HG02623 (cell line): ENCODE measurements at regions not wholly inside any gene's neighbourhood (a gene's known extent, or its start where the extent isn't known, plus 50 kb on each side); places are given as distances from the start of the nearest gene placed in this dataset.

Source experiments
- ATAC-seq: cut with Tn5 transposase; IDR thresholded peaks from one replicate; pipeline ENCODE4 v1.9.1; 2021; ENCODE audit warnings: moderate library complexity; ENCODE audit not compliant: unreplicated experiment

DNA sequence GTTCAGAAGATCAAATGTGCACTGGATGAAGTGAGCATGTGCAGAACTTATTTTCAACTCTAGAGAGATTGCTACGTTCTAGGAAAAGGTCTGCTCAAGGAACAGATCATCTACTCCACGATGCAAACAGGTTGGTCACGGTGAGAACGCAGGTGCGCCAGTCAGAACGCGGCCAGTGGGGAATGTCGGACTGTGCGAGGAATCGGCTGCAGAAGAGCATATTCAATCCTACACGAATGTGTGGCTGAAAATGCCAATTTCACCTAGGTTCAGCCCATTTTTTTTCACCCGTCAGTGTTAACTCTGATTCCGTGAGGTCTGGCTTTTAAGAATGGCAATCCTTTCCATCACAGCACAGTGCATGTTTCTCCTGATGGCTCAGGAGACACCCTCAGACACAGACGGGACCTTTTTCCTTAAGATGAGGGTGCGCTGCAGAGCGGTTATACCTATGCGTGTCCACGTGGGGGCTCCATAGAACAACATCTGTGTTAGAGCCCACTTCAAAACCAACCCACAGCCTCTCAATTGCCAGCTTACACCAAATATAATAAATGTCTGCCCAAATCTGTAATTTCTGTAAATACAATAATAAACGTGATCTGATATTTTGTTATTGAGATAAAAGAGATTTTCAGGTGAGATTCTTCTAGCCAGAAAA lies 250.4 kb downstream of the FOXA2 start:
- peak; percentile 92 for ATAC-seq

DNA sequence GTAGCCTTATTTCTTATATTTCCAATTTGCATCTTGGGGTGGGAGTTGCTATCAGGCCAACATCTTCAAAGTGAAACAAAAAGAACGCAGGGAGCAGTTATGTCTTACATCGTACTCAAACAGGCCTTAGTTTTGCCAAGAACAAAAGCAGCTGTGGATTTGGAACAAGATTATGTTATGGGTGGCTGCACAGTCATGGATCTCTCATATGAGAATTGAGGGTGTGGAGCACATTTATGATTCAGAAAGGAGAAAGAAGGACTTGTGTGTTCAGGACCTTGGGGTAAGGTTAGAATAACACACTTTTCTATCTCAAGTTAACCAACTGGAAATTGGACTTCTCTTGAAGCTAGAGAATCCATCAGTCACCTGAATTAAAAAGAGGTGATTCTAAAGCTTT lies 259.9 kb downstream of the FOXA2 start:
- no peak for ATAC-seq

DNA sequence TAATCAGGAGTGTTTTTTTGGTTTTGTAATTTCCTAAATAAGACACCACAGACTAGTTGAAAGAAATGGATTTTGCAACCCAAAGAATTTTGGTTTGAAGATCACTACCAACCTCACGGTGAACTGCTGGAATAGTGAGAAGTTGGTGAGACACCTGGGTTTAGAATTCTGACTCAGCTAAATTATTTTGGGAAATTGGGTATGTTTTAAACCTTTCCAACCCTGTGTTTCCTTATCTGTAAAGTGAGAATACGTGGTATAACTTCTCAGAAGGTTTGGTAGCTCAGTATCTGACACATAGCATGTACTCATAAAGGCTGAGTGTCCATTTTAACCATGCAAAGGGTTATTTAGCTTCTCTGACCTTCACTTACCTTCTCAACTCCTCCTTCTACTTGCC lies 261.9 kb downstream of the FOXA2 start:
- no peak for ATAC-seq

DNA sequence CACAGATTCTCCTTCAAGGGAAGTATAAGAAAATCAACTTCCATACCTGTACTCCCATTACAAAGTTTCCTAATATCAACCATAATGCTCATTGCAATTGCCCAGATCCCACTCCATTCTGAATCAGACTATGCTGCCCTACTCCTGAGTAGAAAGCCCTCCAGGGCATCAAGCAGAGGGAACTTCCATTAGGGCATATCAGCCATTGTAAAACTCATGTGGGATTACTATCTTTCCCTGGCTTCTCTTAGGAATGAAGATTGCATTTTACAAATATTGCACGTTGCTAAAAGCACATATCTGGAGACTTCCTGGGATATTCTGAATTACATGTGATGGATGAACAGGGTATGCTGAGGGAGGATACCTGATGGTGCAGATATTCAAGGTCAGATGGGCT lies 263.2 kb downstream of the FOXA2 start:
- ATAC-seq, result no peak

DNA sequence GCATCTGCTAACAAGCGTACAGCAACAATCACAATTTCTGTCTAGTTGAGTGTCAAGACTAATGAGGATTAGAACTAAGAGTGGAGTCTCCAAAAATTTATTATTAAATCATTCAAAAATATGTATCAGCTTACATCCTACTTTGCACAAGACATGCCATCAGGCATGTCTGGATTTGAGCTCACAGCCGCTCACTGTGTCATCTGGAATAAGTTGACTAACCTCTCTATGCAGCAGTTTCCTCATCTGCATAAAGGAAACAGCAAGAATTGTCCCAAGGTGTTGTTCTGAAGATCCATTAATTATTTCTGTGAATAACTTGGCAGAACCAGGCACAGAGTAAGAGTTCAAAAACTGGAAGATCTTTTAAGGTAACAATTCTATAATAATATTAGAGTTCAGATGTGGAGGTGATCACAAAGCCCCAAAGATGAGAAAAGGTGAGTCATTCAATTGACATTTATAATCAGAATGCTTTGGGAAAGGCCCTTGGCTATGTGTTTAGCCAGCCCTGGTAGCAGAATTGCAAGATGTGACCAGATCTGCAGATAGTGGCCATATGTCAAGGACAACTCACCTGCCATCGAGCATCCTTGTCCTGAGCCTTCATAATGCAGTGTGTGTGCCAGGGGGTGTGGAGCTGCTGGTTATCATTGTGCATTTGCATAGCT lies 264.0 kb downstream of the FOXA2 start:
- ATAC-seq, result no peak

DNA sequence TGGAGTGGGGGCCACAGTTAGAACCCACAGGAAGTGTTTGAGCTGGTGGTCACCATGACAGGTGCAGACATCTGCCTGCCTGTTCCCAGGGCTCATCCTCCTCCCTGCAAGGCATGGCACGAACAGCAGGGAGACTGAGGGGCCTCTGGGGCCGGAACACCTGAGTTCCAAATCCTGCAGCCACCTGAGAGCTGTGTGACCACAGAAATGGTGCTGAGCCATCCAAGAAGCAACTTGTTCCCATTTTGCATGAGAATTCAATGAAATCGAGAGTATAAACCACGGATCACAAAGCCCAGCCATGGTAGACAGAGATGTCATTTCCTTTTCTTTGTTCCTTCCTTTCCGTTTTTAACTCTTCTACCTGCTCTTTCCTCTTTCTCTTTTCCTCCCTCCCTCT lies 268.6 kb downstream of the FOXA2 start:
- ATAC-seq, result no peak

DNA sequence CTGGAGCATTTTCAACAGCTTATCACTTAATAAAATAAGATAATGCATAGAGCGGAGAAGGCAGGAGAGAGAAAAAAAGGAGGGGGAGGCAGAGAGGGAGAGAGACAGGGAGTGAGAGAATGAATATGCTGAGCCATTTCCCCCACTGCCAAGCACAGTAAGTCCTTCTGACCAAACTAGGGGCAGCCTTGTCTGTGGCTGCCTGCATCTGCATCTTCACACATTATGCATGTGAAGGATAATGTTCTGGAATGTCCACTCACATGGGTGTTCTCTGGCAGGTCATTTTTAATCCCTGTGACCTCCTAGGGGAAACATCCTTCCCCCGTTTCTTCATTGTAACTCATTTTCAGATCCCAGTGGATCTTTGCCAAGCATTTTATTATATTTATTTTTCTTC lies 269.3 kb downstream of the FOXA2 start:
- ATAC-seq, result no peak

DNA sequence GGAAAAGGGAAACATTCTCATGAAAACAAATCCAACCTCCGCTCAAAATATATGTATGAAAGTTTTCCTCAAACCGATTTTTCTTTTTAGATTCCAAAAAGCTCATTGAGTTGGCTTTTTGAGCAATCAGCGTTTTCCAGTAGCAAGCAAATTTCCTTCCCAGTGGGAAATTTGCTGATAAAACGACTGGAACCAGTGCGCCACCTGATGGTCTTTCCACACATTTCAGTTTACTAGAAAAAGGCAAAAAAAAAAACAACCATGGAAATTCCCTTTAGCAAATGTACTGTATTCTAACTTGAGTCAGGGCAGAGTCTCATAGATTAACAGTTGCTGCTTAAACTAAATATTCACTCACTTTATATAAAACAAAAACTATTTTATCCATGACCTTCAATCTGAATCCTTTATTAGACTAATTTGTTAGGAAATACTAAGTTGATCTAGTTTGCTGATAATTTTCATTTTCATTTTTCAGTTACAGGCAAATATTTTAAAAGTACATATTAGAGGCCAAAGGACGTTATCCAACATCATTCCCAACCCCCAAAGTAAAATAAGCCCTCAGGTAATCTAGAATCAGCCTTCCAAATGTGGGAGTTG lies 271.5 kb downstream of the FOXA2 start:
- no peak for ATAC-seq

DNA sequence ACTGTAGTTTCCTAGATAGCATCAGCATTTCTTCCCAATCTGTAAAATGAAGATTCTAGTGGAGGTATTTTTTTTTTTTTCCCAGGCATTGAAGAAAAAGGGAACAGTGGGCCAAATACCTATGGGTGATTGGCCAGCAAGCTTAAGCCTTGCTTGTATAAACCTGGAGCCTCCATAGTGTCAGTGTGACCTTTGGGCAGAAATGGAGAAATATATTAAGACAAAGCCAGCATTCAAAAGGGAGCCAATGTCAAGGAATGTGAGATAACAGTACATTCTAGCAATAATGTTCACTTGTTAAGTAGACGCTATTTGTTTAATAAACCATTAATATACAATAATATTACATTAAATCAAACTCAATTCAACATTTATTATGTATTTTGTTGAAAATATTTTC lies 275.4 kb downstream of the FOXA2 start:
- ATAC-seq, result no peak

DNA sequence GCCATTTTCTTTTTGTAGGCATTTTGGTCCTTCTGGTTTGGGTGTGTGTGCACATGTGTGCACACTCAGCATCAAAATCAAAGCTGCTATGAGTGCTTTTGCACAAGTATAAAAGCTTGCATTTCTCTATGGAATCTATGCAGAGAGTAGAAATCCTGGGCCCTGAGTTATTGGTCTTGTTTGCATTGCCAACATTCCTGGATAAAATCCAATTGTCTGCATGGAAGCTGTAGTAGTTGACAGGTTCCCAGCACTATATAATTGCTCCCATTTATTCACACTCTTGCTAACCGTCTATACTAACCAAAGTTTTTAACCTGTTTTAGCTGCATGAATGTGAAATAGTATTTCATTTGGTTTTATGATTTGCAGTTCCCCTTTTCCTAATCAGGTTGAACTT lies 277.0 kb downstream of the FOXA2 start:
- no peak for ATAC-seq

DNA sequence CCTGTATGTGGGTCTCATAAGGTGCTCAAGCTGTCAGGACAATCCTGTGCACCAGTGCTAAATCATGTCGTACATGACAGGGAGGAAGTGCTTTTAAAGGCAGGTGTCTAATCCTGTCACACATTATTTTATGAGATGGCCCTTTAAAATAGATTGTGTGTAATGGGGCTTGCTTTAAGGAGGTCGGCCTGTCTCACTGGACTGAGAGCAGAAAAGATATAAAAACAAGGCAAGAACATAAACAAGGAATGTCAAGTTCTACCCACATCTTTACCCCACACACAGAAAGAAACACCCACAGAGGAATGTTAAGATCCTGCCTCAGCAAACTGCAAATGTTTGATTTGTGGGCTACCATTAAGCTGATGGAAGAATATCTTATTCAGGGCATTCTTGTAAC lies 279.0 kb downstream of the FOXA2 start:
- no peak for ATAC-seq

DNA sequence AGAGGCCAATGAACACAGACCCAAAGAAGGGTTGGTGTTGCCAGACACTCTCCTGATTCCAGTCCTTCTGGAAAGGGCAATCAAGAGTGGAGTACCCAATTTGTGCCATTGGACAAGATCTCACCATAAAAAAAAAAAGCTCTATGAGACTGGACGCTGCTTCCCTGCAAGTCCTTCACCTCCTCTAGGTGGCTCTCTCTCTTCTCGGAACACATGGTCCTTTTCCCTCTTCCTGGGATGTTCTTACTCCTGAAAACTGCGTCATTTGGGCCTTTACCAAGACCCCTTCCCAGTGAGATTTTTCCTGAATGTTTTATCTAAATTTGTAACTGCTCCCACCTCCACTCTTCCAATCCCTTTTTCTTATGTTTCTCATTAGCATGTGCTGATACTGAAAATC lies 280.8 kb downstream of the FOXA2 start:
- no peak for ATAC-seq

DNA sequence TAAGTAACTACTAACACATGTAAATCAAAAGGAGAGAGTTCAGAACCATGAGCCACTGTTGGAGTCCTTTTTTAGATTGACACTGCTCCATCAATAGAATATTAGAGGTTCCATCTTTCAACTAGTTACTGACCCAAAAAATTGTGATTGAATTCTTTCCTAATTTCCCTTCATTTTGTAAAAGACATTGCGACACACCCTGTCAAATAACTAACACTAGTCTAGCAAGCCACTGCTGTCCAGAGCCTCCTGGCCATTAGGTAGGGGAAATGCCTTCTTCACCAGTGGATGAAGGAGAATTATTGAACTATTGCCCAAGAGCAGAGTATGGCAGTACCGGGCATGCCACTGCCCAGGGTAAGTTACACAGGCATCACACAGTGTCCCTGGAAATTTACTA lies 282.3 kb downstream of the FOXA2 start:
- ATAC-seq, result no peak

DNA sequence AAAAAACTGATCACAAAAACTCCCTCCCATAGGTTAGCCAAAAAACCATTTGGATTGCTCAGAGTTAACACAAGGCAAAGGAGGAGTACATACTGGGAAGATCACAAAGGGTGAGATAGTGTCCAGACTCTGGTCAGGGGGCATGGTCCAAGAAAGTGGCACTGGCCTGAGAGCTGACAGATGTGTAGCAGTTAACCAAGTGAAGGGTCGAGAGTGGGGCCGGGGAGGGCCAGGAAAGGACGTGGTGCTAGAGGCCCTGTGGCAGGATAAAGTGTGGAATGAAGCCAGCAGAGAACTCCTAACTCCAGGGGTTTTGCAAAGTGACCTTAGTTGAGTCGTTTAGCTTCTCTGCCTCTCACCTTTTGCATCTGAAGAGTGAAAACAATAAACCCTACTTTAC lies 290.5 kb downstream of the FOXA2 start:
- no peak for ATAC-seq

DNA sequence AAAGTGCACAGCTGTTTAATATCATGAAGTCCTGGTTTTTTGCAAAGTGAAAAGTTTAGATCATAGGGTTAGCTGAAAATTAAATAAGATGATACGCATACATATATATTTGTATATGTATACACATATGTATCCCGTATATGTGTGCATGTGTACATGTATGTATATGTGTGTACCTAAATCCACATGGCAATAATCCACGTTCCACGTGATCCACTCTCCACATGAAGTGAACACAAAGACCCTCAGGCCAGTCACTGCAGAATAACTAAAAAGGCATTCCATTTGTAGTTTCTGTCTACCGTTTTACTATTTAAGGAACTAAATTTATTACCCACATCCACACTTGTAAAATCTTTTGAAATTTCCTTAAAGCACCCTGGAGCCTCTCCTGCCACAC lies 294.9 kb downstream of the FOXA2 start:
- no peak for ATAC-seq

DNA sequence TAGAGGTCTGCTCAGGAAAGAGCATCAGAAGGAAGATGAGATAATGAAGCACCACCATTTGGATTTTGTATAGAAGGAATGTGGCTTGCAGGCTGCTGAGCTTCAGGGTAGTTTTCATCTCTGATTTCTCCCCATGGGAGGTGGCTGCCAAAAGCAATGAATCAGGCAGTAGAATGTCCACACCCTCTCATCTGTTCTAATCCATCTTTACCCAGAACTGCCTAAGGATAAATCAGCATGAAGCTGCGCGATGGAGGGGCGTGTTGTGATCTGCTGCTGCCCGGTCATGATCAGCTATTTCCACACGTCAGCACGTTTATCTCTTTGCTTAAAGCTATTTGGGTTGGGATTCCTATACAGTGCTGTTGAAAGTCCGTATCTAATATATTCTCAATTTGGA lies 295.4 kb downstream of the FOXA2 start:
- ATAC-seq, result no peak

DNA sequence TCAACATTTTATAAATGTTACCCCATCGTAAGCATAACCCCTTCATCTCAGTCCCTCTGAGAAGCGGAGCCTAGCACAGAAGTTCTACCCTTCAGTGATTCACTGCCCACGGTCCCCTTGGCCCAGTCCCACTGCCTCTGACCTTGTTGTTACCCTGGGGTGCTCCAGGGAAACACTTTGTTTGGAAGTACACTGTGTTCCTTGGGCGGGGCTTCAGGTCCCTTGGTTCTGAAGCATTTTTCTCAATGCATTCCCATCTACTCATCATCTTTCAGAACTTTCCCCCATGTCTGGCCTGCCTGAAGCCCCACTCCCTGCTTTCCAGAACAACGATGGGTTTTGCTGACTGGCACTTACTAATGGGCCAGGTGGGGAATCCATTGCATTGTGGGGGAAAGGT lies 296.2 kb downstream of the FOXA2 start:
- ATAC-seq, result no peak

DNA sequence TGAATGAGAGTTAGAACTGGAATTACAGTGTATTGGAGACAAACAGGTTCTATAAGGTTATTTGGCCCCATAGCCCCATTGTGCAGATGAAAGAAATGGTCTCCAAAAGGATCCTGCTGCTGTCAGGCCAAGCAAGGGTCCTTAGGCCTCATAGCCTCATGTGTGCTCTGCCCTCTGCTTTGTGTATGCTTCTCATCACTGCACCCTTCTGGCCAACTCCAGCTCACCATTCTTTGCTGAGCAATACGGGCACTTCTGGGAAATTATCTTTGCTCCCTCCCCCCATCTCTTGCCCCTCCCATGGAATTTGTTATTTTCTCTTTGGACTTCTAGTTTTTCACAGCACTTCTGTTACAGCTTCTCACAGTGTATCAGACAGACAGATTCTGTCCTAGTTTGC lies 298.8 kb downstream of the FOXA2 start:
- ATAC-seq, result no peak

DNA sequence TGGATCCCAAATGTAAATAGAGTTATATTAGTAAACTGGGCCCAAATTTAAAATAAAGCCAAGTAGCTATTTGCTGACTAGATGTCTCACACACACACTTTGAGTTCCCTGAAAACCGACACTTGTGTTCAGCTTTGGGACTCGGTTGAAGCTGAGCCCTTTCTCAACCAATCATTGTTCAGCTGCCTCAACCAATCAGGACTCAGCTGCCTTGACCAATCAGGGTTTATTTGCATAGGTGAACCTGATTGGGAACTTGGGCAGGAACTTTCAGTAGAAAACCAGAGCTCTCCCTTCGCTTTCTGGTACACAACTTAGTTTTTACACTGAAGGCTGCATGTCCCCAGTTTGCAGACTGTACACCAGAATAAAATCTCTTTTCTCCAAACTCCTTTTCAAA lies 301.7 kb downstream of the FOXA2 start:
- no peak for ATAC-seq

DNA sequence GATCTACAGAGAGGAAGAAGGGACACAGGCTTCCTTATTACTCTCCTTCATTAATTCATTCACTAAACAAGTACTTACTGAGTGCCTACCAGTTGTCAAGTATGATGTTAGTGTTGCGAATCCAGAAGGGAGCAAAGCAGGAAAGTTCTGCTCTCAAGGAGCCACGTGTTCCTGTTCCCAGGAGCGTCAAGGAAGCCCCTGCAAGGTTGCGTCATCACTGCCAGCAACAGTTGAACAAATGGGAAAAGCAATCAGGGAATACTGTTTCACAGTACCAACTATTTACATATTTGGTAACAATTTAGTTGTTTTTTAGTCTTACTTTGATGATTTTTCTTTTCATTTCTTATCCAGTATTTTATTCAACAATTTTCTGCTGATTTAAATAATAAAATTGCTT lies 310.0 kb downstream of the FOXA2 start:
- ATAC-seq, result no peak

DNA sequence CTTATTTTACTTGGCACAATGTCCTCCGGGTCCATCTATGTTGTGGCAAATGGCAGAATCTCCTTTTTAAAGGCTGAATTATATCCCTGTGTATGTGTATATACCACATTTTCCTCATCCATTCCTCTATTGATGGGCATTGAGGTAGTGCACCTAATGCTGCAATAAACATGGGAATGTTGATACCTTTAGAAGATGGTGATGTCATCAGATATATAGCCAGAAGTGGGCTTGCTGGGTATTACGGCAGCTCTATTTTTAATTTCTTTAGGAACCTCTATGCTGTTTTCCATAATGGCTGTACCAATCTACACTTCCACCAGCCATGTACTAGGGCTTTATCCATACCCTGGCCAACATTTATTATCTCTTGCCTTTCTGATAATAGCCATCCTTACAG lies 315.7 kb downstream of the FOXA2 start:
- no peak for ATAC-seq

DNA sequence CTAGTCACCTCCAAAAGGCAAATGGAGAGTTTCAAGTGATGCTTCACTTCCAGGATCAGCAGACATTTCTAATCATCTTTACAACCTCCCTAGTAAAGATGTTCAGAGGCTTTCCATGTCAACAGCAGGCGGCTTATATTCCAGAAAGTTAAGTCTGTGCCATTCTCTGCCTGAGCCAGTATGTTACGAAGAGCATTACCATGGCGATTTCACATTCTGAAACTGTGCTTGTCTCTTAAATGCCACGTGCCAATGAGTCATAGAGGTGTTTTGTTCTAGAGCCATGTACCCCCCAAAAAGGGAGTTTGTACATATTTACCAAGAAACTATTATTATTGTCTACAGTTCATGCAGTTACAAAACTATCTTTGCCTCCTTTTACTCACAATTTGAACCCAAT lies 319.5 kb downstream of the FOXA2 start:
- ATAC-seq, result no peak

DNA sequence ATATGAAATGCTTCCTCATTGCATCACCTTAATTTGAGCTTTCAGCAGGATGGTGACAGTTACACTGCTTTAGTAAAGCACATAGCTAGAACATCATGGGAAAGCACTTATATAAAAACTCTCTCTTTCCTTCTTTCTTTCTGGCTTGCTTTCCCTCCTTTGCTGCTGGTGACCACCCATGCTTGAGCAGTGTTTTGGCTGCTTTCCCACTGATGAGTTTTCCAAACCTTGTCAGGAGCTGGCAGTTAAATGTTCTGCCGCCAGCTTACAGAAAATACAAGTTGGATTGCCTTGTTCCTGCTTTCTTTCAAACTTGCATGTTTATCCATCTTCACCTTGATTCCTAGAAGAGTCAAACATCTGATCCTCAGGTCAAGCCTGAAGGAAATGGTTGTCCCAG lies 323.9 kb downstream of the FOXA2 start:
- no peak for ATAC-seq
